B cell (primary cell): ENCODE measurements at regions not wholly inside any gene's neighbourhood (a gene's known extent, or its start where the extent isn't known, plus 50 kb on each side); places are given as distances from the start of the nearest gene placed in this dataset.
"Not testable (repeated sequence)": the region's sequence is repeated elsewhere in the genome, so short reads cannot be mapped to it uniquely, and the experiment has no call there.

Experiments used
- ATAC-seq: fragments of 200-7000 bp; cut with Tn5 transposase; one replicate; pipeline ENCODE4 v1.10.0; 2021; ENCODE audit warnings: low read depth, mild to moderate bottlenecking, moderate number of reproducible peaks, moderate library complexity
- CTCF ChIA-PET: fragments of 350-600 bp; sonication (Branson Sonifier 250); formaldehyde crosslinking; loops from one replicate; lab custom pipeline; 2021; ENCODE audit warnings: antibody characterized with exemption, inconsistent platforms; lab: Charles Lee
- POLR2A ChIA-PET: fragments of 350-600 bp; sonication (Branson Sonifier 250); formaldehyde crosslinking; loops from one replicate; lab custom pipeline; 2021; ENCODE audit warnings: antibody characterized with exemption; lab: Charles Lee
- DNase-seq: peaks from one replicate; pipeline ENCODE4 v3.0.0; 2013
- H2AFZ ChIP-seq: 2 replicates; pipeline ENCODE4 v1.6.1; 2012; ENCODE audit warnings: mild to moderate bottlenecking, low read depth, low read length; ENCODE audit not compliant: insufficient read depth, poor library complexity, severe bottlenecking
- H3K27ac ChIP-seq, 2 donors: 1 replicate in 1 of 2; 2 replicates in 1 of 2; pipeline ENCODE4 v1.5.1; 2012 to 2013; ENCODE audit warnings: low read length in 2 of 2, mild to moderate bottlenecking in 2 of 2, moderate library complexity in 1 of 2
- H3K27me3 ChIP-seq, 4 experiments: fragments of 200-600 bp in 1 of 4; sonication (generic) in 1 of 4; replicated peaks in 1 of 4; 1 replicate in 2 of 4; 2 replicates in 2 of 4; pipeline versions ENCODE4 v1.6.1 to v1.7.0; 2013 to 2016; ENCODE audit warnings: low read length in 3 of 4, mild to moderate bottlenecking in 2 of 4, mixed read lengths in 1 of 4, moderate library complexity in 1 of 4; ENCODE audit not compliant: insufficient read depth in 4 of 4, control insufficient read depth in 3 of 4; ENCODE audit errors: control extremely low read depth in 1 of 4
- H3K36me3 ChIP-seq, 2 experiments: replicated peaks in 1 of 2; 1 replicate in 1 of 2; 2 replicates in 1 of 2; pipeline versions ENCODE4 v1.6.1 to v1.7.1; 2013; ENCODE audit warnings: low read length in 1 of 2; ENCODE audit not compliant: insufficient read depth in 2 of 2, control insufficient read depth in 1 of 2; ENCODE audit errors: control extremely low read depth in 1 of 2, extremely low read depth in 1 of 2
- H3K4me1 ChIP-seq, 2 donors: fragments of 200-600 bp in 1 of 2; sonication (generic) in 1 of 2; 1 replicate in 1 of 2; 2 replicates in 1 of 2; pipeline versions ENCODE4 v1.5.1 to v1.6.1; 2013 to 2017; ENCODE audit warnings: low read length in 2 of 2; ENCODE audit not compliant: control insufficient read depth in 2 of 2, insufficient read depth in 2 of 2
- H3K4me2 ChIP-seq: replicated peaks from 2 replicates; pipeline ENCODE3; 2012; ENCODE audit warnings: mild to moderate bottlenecking, low read depth, low read length; ENCODE audit not compliant: poor library complexity, severe bottlenecking
- H3K4me3 ChIP-seq, 5 experiments: fragments of 200-600 bp in 1 of 5; sonication (generic) in 1 of 5; 1 replicate in 3 of 5; 2 replicates in 2 of 5; pipeline versions ENCODE4 v1.5.1 to v1.7.0; 2011 to 2016; ENCODE audit warnings: low read length in 4 of 5, mild to moderate bottlenecking in 4 of 5, low read depth in 2 of 5, control low read depth in 1 of 5, moderate library complexity in 1 of 5; ENCODE audit not compliant: insufficient read depth in 1 of 5; ENCODE audit errors: control extremely low read depth in 1 of 5, extremely low read depth in 1 of 5
- H3K79me2 ChIP-seq: fragments of 200-600 bp; sonication (generic); one replicate; pipeline ENCODE4 v1.6.0; 2016; ENCODE audit warnings: low read length; ENCODE audit not compliant: control insufficient read depth, insufficient read depth
- H3K9ac ChIP-seq: fragments of 200-600 bp; sonication (generic); 2 replicates; pipeline ENCODE4 v1.6.1; 2017; ENCODE audit warnings: mild to moderate bottlenecking, low read length, moderate library complexity
- H3K9me3 ChIP-seq, 3 donors: one replicate each; pipeline versions ENCODE4 v1.6.1 to v1.7.1; 2013; ENCODE audit warnings: low read length in 2 of 3; ENCODE audit not compliant: control insufficient read depth in 2 of 3, insufficient read depth in 1 of 3; ENCODE audit errors: control extremely low read depth in 1 of 3
- H4K20me1 ChIP-seq: 2 replicates; pipeline ENCODE4 v1.6.0; 2012; ENCODE audit warnings: mild to moderate bottlenecking, low read length; ENCODE audit not compliant: insufficient read depth, control insufficient read depth, poor library complexity, severe bottlenecking
- H3K27ac Mint-ChIP-seq: one replicate; pipeline ENCODE4 v1.8.0; 2021; ENCODE audit warnings: mixed read lengths
- H3K27me3 Mint-ChIP-seq: one replicate; pipeline ENCODE4 v1.8.0; 2021; ENCODE audit warnings: mixed read lengths
- H3K4me1 Mint-ChIP-seq: one replicate; pipeline ENCODE4 v1.8.0; 2021; ENCODE audit warnings: mixed read lengths
- H3K4me3 Mint-ChIP-seq: one replicate; pipeline ENCODE4 v1.8.0; 2021; ENCODE audit warnings: mixed read lengths
- H3K9me3 Mint-ChIP-seq: one replicate; pipeline ENCODE4 v1.8.0; 2022; ENCODE audit warnings: mixed read lengths; ENCODE audit not compliant: insufficient read depth
- EZH2 ChIP-seq: IDR thresholded peaks from 2 replicates; pipeline ENCODE4 v1.6.1; 2012; ENCODE audit warnings: borderline replicate concordance, low read depth, mild to moderate bottlenecking, moderate library complexity, low read length; ENCODE audit not compliant: insufficient read depth, poor library complexity, severe bottlenecking
- WGBS: methylation state at CpG from one replicate; pipeline ENCODE4 v1.1.5; 2013; ENCODE audit warnings: missing lambda C conversion rate; ENCODE audit not compliant: insufficient coverage; 5-methylcytosine and 5-hydroxymethylcytosine counted together
- intact Hi-C: fragments of 100-400 bp; cut with micrococcal nuclease; formaldehyde crosslinking; loops from one replicate; pipeline ENCODE4 v1.10.0; 2022
- TF ChIP-seq, protein P1 (sequence below): fragments of 200-600 bp; IDR thresholded peaks from one replicate; pipeline ENCODE4 v1.8.0; 2022; ENCODE audit warnings: antibody characterized with exemption, mild to moderate bottlenecking

DNA sequence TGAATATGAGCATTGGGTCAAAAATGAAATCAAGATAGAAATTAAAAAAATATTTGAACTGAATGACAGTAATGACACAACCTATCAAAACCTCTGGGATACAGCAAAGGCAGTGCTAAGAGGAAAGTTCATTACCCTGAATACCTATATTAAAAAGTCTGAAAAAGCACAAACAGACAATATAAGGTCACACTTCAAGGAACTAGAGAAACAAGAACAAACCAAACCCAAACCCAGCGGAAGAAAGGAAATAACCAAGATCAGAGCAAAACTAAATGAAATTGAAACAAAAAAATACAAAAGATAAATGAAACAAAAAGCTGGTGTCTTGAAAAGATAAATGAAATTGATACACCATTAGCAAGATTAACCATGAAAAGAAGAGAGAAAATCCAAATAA lies 140.5 kb upstream of the MAN1A1 start:
- WGBS: no CpG with 5 or more reads among the region's 1 CpG
- H3K27ac ChIP-seq, H3K36me3 ChIP-seq, H3K27me3 Mint-ChIP-seq, CTCF ChIA-PET, POLR2A ChIA-PET, ATAC-seq, H3K9me3 ChIP-seq, intact Hi-C loops, H3K79me2 ChIP-seq, H3K4me3 ChIP-seq, H3K9me3 Mint-ChIP-seq, H4K20me1 ChIP-seq, H3K9ac ChIP-seq, H3K27me3 ChIP-seq, H3K4me2 ChIP-seq, H2AFZ ChIP-seq, DNase-seq: not testable (repeated sequence)
- Mint-ChIP-seq H3K4me1 (peaks cover 16% of the 10 kb centered on the region), H3K4me3 (peak overlapping the region; percentile 3), H3K27ac (peak overlapping the region; percentile 48)
- H3K4me1 ChIP-seq: peaks cover 0 to 11% of the 10 kb centered on the region in 2 donors

DNA sequence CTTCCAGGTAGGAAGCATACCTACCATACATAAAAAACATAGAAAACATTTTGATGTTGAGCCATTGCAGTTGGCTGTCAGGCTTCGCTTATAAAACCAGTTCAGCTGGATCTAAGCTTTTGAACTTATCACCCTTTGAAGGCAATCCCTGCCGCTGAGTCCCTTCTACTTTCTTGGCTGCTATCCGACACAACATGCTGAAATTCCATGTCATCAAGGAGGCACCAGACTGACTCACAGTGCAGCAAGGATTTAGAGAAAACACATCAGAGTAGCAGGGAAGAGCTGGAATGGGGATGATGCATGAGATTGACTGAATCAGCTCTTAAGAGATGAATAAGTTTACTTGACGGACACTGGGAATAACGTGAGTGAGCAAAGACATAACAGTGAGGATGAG lies 135.0 kb upstream of the MAN1A1 start:
- no peak overlapping the region for H3K4me3 ChIP-seq
- ATAC-seq (no peak), DNase-seq (no peak)
- H3K9ac ChIP-seq: no peak overlapping the region
- H4K20me1 ChIP-seq: no peaks in the 10 kb centered on the region
- no peaks in the 10 kb centered on the region for H3K9me3 ChIP-seq
- H3K4me1 Mint-ChIP-seq: peaks cover 5% of the 10 kb centered on the region
- no peak overlapping the region for H2AFZ ChIP-seq
- peaks cover 0 to 2% of the 10 kb centered on the region in 2 donors for H3K4me1 ChIP-seq
- ChIA-PET CTCF (no interaction called here), POLR2A (no interaction called here)
- H3K27me3 ChIP-seq: no peaks in the 10 kb centered on the region
- no peak overlapping the region for H3K27ac ChIP-seq
- no peaks in the 10 kb centered on the region for H3K79me2 ChIP-seq
- no peaks in the 10 kb centered on the region for H3K36me3 ChIP-seq
- H3K27me3 Mint-ChIP-seq: peaks cover 4% of the 10 kb centered on the region
- no peak for TF ChIP-seq EZH2
- TF ChIP-seq, protein P1, sequence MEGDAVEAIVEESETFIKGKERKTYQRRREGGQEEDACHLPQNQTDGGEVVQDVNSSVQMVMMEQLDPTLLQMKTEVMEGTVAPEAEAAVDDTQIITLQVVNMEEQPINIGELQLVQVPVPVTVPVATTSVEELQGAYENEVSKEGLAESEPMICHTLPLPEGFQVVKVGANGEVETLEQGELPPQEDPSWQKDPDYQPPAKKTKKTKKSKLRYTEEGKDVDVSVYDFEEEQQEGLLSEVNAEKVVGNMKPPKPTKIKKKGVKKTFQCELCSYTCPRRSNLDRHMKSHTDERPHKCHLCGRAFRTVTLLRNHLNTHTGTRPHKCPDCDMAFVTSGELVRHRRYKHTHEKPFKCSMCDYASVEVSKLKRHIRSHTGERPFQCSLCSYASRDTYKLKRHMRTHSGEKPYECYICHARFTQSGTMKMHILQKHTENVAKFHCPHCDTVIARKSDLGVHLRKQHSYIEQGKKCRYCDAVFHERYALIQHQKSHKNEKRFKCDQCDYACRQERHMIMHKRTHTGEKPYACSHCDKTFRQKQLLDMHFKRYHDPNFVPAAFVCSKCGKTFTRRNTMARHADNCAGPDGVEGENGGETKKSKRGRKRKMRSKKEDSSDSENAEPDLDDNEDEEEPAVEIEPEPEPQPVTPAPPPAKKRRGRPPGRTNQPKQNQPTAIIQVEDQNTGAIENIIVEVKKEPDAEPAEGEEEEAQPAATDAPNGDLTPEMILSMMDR: no peak
- H3K27ac Mint-ChIP-seq: no peak overlapping the region
- H3K9me3 Mint-ChIP-seq: peaks cover 2% of the 10 kb centered on the region
- intact Hi-C loops: no loop called here
- H3K4me2 ChIP-seq: no peak overlapping the region
- no peak overlapping the region for H3K4me3 Mint-ChIP-seq
- 98% methylated on average over 3 of the region's 5 CpGs for WGBS
